ENCODE measurements at regions not wholly inside any gene's neighbourhood (a gene's known extent, or its start where the extent isn't known, plus 50 kb on each side); places are given as distances from the start of the nearest gene placed in this dataset.

GRCh38 chr13:104001766-104002165, 935.5 kb upstream of the SLC10A2 start (continued):
- TF ChIP-seq REST (IDR thresholded peaks at IDR 0.05; ENCODE audit: low read depth), result no peak
- no peak for TF ChIP-seq TCF7L2 (IDR thresholded peaks at IDR 0.05; ENCODE audit: borderline replicate concordance, extremely low read depth, insufficient read depth, insufficient read length)
- no peak for TF ChIP-seq ZFX (IDR thresholded peaks at IDR 0.05)
- no peak for TF ChIP-seq EZH2 (IDR thresholded peaks at IDR 0.05)
- TF ChIP-seq RAD21 (IDR thresholded peaks at IDR 0.05; ENCODE audit: low read depth), result no peak

GRCh38 chr13:103996733-103997132, 930.5 kb upstream of the SLC10A2 start:
- Histone ChIP-seq H3K9me3 (ENCODE audit: control insufficient read depth in 1 of 2, insufficient read depth in 1 of 2, low read depth in 1 of 2, low read length in 2 of 2) (no peaks in the 10 kb centered on the region), H4K20me1 (ENCODE audit: insufficient read depth) (no peaks in the 10 kb centered on the region), H2AFZ (ENCODE audit: low read depth, low read length, poor library complexity, severe bottlenecking) (no peak overlapping the region), H3K4me3 (replicated peaks in 1 of 2; ENCODE audit: low read depth in 1 of 2, low read length in 2 of 2) (no peak overlapping the region), H3K9ac (ENCODE audit: low read length) (no peak overlapping the region), H3K4me2 (ENCODE audit: low read length) (no peak overlapping the region), H3K4me1 (ENCODE audit: control insufficient read depth in 1 of 2, insufficient read depth in 2 of 2, low read length in 2 of 2) (no peaks in the 10 kb centered on the region), H3K27me3 (ENCODE audit: insufficient read depth, low read length) (no peaks in the 10 kb centered on the region), H3K27ac (ENCODE audit: low read depth, low read length) (no peak overlapping the region), H3K79me2 (ENCODE audit: insufficient read depth, low read length) (no peaks in the 10 kb centered on the region), H3K9me2 (ENCODE audit: insufficient read depth) (no peaks in the 10 kb centered on the region), H3K36me3 (ENCODE audit: control insufficient read depth in 1 of 2, insufficient read depth in 2 of 2, low read length in 2 of 2) (no peaks in the 10 kb centered on the region)
- ChIA-PET CTCF (no interaction called here), RAD21 (ENCODE audit: low non-redundant PET in 1 of 2, low total read pairs in 2 of 2, uncharacterized antibody in 2 of 2, unreplicated experiment in 2 of 2) (no interaction called here), POLR2A (no interaction called here)
- intact Hi-C loops (cut with micrococcal nuclease), result no loop called here
- TF ChIP-seq CBX3 (IDR thresholded peaks at IDR 0.05; ENCODE audit: low read depth) (no peak), ZBTB33 (IDR thresholded peaks at IDR 0.05; ENCODE audit: extremely low read depth, insufficient replicate concordance, low read length) (no peak), SP1 (IDR thresholded peaks at IDR 0.05; ENCODE audit: low read depth) (no peak), REST (IDR thresholded peaks at IDR 0.05; ENCODE audit: low read depth) (no peak)
- no TSS peak for BruUV-seq (replicated peaks)
- no peak for ATAC-seq
- DNase-seq (ENCODE audit: low read depth, low spot score), result no peak

All from HCT116 (cell line).